ENCODE measurements at regions not wholly inside any gene's neighbourhood (a gene's known extent, or its start where the extent isn't known, plus 50 kb on each side); places are given as distances from the start of the nearest gene placed in this dataset.
A peak's percentile ranks its signal among the peaks of the same experiment; 100 is the strongest.
"Not testable (repeated sequence)": the region's sequence is repeated elsewhere in the genome, so short reads cannot be mapped to it uniquely, and the experiment has no call there.

DNA sequence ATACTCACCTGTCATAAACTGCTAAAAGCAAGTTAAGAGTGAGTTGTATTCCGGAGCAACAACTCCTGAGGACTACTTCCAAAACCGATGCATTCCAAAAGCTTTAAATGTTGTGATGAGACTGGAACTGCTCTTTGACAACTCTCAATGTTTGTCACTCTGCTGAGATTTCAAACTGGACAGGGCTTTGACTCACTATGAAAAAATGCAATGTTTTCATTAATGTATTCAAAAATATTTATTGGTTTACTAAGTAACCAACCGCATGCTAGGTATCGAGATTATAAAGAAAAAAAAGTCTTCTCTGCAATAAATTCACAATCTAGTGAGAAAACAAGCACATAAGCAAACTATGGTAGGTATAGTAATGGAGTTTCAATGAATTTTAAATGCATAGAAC is 107.9 kb upstream of the GNAI1 start:
- ATAC-seq = no peak
- intact Hi-C loops (cut with DNase I) = no loop called here
- DNase-seq (ENCODE audit: low spot score) = no peak

DNA sequence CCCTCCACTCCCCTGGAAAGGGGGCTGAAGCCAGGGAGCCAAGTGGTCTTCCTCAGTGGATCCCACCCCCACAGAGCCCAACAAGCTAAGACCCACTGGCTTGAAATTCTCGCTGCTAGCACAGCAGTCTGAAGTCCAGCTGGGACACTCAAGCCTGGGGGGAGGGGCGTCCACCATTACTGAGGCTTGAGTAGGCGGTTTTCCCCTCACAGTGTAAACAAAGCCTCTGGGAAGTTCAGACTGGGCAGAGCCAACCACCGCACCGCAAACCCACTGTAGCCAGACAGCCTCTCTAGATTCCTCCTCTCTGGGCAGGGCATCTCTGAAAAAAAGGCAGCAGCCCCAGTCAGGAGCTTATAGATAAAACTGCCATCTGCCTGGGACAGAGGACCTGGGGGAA is 114.4 kb upstream of the GNAI1 start:
- intact Hi-C loops (cut with DNase I); ATAC-seq; DNase-seq (ENCODE audit: low spot score): not testable (repeated sequence)

DNA sequence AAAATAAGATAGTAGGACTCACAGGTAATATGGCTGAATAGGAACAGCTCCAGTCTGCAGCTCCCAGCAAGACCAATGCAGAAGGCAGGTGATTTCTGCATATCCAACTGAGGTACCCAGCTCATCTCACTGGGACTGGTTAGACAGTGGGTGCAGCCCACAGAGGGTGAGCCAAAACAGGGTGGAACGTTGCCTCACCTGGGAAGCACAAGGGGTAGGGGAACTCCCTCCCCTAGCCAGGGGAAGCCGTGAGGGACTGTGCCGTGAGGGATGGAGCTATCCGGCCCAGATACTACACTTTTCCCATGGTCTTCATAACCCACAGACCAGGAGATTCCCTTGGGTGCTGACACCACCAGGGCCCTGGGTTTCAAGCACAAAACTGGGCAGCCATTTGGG is 114.8 kb upstream of the GNAI1 start:
- intact Hi-C loops (cut with DNase I); DNase-seq (ENCODE audit: low spot score); ATAC-seq: not testable (repeated sequence)

DNA sequence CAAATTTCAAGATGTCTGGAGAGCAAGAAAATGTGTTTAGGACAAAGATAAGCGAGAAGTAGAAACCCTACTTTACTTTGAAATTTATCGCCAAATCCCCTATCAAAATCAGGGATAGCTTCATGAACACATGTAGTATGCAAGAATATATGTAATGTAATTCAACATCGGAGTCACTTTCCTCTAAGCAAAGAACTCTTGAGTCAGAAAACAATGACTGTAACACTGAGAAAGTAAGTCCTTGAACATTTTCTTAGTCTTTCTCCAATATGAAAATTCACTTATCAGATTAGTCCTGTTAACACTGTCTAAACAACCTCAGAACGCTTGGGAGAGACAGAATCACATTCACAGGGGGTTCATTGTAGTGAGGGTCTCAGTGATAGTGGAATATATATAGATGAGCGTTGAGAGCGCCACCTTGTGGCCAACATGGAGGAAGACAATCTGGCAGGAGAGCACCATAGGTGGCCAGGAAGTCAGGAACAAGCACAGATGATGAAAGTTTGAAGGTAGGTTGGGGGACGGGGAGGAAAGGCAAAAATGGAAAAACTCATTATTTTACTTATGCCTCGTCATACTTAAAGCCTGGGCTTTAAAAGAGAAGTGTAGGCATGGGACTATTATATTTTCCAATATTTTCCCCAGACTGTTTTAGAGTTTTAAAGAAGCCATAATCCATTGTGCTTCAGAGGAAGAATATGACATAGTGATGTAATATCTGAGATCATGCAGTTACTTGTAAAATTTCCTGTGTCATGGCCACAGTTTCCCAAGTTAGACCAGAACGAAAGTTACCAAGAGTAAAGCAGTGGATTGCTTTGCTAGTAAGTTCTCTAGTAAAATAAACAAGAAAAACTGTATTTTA is 115.5 kb upstream of the GNAI1 start:
- peak; percentile 41 for ATAC-seq
- intact Hi-C loops (cut with DNase I) = no loop called here
- DNase-seq (ENCODE audit: low spot score) = peak; percentile 61

DNA sequence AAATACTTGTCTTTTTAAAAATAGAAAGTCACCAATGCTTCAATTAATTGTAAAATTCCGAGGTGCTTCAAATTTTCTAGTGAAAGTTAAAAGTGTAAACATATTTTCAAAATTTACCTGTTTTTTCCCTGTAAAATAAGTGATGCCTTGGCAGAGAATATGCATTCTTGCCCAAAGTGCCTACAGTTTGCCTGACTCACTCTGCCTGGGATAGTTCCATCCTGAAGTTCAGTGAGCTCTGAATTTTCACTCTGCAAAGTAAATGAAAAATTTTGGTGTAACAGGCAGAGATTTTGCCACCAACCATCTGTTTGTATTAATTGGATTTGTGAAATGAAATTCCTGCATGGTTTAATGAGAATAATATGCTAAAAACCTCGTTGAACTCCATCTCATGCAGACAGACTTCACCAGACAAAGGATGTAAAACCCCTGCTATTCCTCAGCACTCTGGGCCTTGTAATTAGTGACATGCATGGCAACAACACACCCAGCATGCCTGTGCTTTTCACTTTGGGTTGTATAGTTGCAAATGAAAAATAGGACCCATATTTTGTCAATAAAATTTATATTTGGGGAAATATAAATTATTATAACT is 117.4 kb upstream of the GNAI1 start:
- no peak for DNase-seq (ENCODE audit: low spot score)
- ATAC-seq = no peak
- intact Hi-C loops (cut with DNase I) = no loop called here

DNA sequence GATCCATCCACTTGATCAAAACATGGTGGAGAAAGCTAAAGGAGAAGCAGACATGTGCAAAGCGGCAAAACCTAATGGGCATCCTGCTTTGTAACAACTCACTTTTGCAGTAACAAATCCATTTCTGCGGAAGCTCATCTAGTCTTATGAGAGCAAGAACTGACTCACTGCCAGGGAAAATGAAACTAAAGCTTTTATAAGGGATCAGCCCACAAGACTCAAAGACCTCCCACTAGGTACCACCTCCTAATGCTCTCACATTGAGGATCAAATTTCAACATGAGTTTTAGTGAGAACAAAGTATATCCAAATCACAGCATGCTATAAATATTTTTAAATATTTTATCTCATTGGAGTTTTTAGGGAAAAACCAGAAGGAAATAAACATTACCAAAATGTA is 120.1 kb upstream of the GNAI1 start:
- no peak for DNase-seq (ENCODE audit: low spot score)
- ATAC-seq = no peak
- intact Hi-C loops (cut with DNase I) = no loop called here

DNA sequence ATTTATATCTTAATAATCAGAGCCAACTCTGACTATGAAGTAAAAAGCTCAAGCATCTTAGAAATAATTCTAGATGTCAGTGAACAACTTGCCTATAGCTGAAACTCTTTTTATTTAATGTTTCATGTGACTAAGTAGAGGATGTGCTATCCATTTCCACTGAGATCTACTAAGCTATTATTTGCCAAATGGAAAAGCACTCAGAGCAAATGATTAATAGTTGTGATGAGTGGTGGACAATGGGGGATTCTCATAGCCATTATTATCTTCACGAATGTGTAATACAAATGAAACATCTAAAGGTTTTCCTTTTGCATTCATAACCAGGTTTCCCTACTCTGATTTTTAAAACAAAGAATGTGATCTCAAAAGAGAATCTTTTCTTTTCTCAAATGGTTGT is 126.6 kb upstream of the GNAI1 start:
- ATAC-seq (no peak), DNase-seq (ENCODE audit: low spot score) (no peak)
- intact Hi-C loops (cut with DNase I) = no loop called here

DNA sequence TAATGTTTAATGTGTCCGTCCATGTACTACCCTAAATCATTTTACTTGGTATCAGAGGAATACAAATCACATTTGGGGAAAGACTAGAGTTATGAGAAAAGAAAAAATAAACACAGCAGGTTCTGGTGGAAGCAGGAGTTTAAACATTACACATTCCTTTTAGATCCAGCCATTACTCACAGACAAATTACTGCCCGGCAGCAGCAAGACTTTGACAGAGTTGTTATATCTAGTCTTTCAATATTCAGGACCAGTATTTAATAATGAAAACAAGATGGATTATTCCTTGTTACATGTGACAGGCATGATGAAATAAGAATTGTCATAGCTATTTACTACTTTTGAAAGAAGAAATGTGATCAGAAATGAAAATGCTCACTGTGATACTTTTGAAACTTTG is 131.8 kb upstream of the GNAI1 start:
- no peak for DNase-seq (ENCODE audit: low spot score)
- no peak for ATAC-seq
- intact Hi-C loops (cut with DNase I) = no loop called here

DNA sequence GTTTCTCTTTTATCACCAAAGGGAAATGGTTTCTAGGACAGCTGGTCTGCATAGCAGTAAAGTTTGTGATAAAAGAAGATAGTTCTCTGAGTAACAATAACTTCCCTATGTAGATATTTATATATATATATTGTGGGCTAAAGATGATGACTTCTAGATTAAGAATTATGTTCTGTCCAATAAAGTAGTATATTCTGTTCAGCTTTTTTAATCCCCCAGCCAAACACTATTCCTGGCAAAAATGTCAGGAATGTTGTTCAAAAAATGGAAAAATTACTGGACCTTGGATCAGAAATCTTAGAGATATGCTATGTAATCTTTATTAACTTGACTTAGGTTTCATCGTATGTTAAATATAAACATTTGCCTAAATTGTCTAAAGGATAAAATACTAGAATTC is 136.3 kb upstream of the GNAI1 start:
- DNase-seq (ENCODE audit: low spot score) = no peak
- no peak for ATAC-seq

DNA sequence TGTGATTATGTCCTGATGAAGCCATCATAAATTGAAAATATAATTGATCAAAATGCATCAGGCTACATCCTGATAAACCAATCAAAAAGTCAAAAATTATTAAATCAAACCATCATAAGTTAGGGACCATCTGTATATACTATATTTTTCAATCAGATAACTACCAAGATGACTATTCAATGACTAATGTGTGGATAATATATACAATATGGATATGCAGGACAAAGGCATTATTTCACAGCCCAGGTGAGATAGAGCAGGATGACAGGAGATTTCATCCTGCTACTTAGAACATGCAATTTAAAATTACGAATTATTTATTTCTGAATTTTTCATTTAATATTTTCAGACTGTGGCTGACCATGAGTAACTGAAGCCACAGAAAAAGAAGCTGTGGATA is 137.3 kb upstream of the GNAI1 start:
- ATAC-seq = no peak
- DNase-seq (ENCODE audit: low spot score) = no peak
- intact Hi-C loops (cut with DNase I) = no loop called here

More for the DNA sequence above, 136.3 kb upstream of the GNAI1 start:
- intact Hi-C loops (cut with DNase I) = no loop called here

DNA sequence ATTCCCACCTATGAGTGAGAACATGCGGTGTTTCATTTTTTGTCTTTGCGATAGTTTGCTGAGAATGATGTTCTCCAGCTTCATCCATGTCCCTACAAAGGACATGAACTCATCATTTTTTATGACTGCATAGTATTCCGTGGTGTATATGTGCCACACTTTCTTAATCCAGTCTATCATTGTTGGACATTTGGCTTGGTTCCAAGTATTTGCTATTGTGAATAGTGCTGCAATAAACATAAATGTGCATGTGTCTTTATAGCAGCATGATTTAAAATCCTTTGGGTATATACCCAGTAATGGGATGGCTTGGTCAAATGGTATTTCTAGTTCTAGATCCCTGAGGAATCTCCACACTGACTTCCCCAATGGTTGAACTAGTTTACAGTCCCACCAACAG is 138.9 kb upstream of the GNAI1 start:
- DNase-seq (ENCODE audit: low spot score); ATAC-seq; intact Hi-C loops (cut with DNase I): not testable (repeated sequence)

DNA sequence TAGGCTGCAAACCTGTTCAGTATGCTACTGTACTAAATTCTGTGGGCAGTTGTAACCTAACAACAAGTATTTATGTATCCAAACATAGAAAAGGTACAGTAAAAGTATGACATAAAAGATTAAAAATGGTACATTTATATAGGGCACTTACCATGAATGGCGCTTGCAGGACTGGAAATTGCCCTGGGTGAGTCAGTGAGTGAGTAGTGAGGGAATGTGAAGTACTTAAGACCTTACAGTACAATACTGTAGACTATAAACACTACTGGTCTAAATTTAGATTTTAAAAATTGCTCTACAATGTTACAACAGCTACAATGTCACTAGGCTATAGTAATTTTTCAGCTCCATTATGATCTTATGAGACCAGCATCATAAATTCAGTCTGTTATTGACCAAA is 146.0 kb upstream of the GNAI1 start:
- no peak for ATAC-seq
- no peak for DNase-seq (ENCODE audit: low spot score)
- intact Hi-C loops (cut with DNase I) = no loop called here

DNA sequence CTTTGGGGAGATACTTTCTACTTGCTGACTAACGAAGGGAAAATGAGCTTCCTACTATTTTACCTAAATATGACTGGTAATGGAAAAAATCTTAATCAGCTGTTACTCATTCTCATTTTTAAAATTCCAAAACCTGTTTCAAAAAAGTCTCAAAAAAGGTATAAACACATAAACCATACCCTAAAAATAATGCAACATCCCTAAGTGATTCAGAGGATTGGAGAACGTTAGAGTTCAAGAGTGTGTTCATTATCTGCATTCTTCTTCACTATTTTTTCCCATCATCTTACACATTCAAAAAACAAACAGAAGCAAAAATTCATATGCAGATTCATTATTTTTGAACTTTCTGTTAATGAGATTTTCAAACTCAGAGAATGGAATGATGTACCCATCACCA is 150.4 kb upstream of the GNAI1 start:
- intact Hi-C loops (cut with DNase I) = no loop called here
- DNase-seq (ENCODE audit: low spot score) (no peak), ATAC-seq (no peak)

DNA sequence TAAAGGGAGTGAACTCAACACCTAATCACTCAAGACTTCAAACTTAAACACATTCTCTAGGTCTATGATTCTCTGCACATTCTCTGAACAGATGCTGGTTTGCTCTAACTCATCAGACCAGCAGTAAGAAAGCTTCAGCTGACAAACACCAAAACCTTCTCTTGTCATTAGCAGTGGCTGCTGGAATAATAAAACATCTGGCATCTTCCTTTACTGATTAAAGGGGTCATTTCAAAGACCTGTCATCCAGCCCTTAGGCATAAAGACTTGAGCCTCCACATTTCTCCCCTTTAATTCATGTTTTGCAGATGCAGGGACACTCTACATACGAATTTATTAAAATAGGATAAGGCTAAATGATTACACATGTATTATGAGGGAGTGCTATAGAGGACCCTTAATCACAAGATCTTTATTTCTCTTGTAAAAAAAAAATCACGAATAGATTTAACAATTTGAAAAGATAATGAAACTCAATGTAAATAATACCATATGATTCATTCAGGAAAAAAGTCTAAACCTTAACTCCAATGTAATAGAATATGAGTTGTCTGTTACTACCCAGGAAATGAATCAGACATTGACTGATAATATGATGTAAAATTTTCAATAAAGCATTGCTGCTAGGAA is 152.4 kb upstream of the GNAI1 start:
- DNase-seq (ENCODE audit: low spot score) (no peak), ATAC-seq (no peak)
- intact Hi-C loops (cut with DNase I) = no loop called here

DNA sequence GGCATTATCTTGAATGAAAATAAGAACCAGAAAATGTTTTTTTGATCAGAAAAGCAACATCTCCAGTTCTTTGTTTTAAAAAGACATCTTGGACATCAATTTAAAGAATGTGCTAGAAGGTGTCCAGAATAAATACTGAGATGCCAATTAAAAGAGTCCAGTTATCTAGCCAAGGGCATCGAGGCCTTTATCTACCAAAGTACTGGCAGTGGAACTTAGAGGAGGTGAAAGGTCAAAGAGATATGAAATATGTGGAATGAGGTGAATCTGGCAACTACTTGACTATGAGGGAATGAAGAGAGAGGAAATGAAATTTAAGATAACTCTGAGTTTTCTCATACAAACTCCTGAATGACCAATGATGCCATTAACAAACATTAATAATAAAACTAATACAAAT is 154.3 kb upstream of the GNAI1 start:
- intact Hi-C loops (cut with DNase I) = no loop called here
- DNase-seq (ENCODE audit: low spot score) = no peak
- no peak for ATAC-seq

DNA sequence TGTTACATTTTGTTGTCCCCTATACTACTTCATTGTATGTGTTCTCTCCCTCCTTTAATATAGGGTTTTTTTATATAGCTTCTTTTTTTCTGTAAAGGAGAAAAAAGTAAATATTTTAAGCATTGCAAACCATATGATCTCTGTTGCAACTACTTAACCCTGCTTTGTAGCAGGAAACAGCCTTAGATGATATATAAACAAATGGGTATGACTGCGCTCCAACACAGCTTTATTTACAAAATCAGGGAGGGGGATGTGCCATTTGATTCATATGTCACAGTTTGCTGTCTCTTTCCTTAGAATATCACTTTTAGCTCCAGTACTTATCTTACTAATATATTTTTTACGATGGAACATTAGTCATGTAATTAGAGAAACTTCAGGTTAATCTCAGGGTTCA is 155.2 kb upstream of the GNAI1 start:
- DNase-seq (ENCODE audit: low spot score) (no peak), ATAC-seq (no peak)
- intact Hi-C loops (cut with DNase I) = no loop called here

DNA sequence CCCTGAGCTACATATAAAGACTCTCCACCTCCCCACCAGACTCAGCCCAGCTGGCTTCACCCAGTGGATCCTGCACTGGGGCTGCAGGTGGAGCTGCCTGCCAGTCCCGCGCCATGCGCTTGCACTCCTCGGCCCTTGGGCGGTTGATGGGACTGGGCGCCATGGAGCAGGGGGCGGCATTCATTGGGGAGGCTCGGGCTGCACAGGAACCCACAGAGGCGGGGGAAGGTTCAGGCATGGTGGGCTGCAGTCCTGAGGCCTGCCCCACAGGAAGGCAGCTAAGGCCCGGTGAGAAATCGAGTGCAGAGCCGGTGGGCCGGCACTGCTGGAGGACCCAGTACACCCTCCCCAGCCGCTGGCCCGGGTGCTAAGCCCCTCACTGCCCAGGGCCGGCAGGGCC is 157.2 kb upstream of the GNAI1 start:
- intact Hi-C loops (cut with DNase I) = no loop called here
- ATAC-seq (no peak), DNase-seq (ENCODE audit: low spot score) (no peak)

DNA sequence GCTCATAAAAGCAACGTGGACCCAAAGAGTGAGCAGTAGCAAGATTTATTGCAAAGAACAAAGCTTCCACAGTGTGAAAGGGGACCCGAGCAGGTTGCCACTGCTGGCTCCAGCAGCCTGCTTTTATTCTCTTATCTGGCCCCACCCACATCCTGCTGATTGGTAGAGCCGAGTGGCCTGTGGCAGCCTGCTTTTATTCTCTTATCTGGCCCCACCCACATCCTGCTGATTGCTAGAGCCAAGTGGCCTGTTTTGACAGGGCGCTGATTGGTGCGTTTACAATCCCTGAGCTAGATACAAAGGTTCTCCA is 158.0 kb upstream of the GNAI1 start:
- DNase-seq (ENCODE audit: low spot score); intact Hi-C loops (cut with DNase I); ATAC-seq: not testable (repeated sequence)

DNA sequence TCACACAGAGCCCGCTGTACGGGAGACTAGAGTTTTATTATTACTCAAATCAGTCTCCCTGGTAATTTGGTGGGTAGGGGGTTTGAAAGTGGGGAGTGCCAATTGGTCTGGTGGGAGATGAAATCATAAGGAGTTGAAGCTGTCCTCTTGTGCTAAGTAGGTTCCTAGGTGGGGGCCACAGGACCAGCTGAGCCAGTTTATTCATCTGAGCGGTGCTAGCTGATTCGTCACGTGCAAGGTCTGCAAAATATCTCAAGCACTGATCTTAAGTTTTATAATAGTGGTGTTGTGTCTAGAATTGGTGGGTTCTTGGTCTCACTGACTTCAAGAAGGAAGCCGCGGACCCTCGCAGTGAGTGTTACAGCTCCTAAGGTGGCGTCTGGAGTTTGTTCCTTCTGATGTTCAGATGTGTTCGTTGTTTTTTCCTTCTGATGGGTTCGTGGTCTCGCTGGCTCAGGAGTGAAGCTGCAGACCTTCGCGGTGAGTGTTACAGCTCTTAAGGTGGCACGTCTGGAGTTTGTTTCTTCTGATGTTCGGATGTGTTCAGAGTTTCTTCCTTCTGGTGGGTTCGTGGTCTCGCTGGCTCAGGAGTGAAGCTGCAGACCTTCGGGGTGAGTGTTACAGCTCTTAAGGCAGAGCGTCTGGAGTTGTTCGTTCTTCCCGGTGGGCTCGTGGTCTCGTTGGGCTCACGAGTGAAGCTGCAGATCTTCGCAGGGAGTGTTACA is 158.5 kb upstream of the GNAI1 start:
- ATAC-seq; DNase-seq (ENCODE audit: low spot score); intact Hi-C loops (cut with DNase I): not testable (repeated sequence)

DNA sequence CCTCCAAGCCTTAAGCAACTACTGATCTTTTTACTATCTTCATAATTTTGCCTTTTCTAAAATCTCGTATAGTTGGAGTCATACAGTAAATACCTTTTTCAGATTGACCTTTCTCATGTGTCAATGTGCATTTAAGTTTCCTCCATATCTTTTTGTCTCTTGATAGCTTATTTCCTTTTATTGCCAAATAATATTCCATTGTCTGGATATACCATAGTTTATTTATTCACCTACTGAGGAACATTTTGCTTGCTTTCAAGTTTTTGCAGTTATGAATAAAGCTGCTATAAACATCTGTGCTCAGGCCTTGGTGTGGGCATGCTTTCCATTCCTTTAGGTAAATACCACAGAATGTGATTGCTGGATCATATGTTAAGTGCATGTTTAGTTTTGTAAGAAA is 161.2 kb upstream of the GNAI1 start:
- DNase-seq (ENCODE audit: low spot score) (no peak), ATAC-seq (no peak)

More for the DNA sequence above, 161.2 kb upstream of the GNAI1 start:
- intact Hi-C loops (cut with DNase I) = no loop called here
